ENCODE measurements at regions not wholly inside any gene's neighbourhood (a gene's known extent, or its start where the extent isn't known, plus 50 kb on each side); places are given as distances from the start of the nearest gene placed in this dataset.
"Not testable (repeated sequence)": the region's sequence is repeated elsewhere in the genome, so short reads cannot be mapped to it uniquely, and the experiment has no call there.

- DNase-seq = no peak
Measured at GRCh38 chr9:135394699-135395645, 84.6 kb upstream of the PPP1R26 start.

DNA sequence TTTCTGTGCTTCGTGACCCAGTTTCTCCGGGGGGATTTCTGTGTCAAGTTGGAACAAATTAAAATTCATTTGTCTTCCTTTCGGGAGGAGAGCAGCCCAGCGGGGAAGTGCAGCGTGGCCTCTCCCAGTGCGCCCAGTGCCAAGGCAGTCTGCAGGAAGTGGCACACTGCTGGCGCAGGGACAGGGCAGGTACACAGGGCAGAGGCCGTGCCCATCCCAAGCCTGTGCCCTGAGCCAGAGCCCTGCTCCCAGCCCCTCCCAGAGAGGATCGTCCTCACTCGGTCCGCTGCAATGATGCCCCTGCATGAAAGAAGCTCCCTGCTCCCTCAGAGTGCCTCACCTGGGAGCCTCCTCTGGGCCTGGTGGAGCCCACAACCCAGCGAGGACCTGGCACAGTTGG lies 82.4 kb upstream of the PPP1R26 start:
- no peak for DNase-seq

DNA sequence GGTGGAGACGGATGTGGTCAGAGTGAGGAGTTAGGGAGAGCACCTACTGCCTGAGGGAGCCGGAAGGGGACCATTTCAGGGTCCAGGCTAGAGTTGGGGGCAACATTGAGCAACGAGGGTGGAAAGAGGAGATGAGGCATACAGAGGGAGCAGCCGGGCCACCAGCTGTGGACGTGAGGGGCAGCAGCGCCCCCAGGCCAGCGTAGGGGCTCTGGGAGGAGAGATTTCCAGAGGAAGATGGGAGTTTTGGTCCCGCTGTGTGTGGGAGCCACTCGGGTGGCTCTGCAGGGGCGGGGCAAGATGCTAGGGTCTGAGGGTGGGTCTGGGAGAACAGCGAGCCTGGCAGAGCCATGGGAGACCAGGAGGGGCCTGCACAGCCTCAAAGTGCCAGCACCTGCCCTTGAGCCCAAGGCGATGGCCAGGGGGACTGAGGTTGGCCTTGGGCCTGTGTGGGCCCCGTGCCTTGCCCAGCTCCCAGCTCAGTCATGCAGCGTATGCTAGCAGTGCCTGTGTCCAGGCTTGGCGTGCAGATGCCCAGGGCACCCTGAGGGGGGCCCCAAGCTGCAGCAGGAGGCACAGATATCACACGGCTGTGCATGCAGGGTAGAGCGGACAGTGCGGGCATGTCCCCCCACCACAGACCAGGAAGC lies 80.5 kb upstream of the PPP1R26 start:
- DNase-seq = no peak

- DNase-seq = no peak
Measured at GRCh38 chr9:135400496-135400895, 79.1 kb upstream of the PPP1R26 start.

GRCh38 chr9:135401218-135401617 lies 78.4 kb upstream of the PPP1R26 start:
- no peak for DNase-seq

GRCh38 chr9:135402048-135402738 lies 77.4 kb upstream of the PPP1R26 start:
- no peak for DNase-seq

- DNase-seq = no peak
Measured at GRCh38 chr9:135402739-135403695, 76.6 kb upstream of the PPP1R26 start.

GRCh38 chr9:135403733-135404450 lies 75.7 kb upstream of the PPP1R26 start:
- DNase-seq = no peak

GRCh38 chr9:135404451-135405144 lies 75.0 kb upstream of the PPP1R26 start:
- no peak for DNase-seq

DNA sequence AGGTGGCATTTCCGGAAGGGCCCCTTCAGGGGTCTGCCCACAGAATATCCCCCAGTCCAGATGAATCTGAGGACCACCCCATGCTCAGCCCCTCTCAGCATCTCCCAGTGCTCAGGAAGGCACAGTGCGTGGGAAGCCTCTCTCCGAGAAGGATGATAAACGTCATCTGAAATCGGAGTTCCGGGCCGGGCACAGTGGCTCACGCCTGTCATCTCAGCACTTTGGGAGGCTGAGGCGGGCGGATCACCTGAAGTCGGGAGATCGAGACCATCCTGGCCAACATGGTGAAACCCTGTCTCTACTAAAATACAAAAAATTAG lies 74.5 kb upstream of the PPP1R26 start:
- DNase-seq = not testable (repeated sequence)

- no peak for DNase-seq
Measured at GRCh38 chr9:135408476-135409254, 70.9 kb upstream of the PPP1R26 start.

DNA sequence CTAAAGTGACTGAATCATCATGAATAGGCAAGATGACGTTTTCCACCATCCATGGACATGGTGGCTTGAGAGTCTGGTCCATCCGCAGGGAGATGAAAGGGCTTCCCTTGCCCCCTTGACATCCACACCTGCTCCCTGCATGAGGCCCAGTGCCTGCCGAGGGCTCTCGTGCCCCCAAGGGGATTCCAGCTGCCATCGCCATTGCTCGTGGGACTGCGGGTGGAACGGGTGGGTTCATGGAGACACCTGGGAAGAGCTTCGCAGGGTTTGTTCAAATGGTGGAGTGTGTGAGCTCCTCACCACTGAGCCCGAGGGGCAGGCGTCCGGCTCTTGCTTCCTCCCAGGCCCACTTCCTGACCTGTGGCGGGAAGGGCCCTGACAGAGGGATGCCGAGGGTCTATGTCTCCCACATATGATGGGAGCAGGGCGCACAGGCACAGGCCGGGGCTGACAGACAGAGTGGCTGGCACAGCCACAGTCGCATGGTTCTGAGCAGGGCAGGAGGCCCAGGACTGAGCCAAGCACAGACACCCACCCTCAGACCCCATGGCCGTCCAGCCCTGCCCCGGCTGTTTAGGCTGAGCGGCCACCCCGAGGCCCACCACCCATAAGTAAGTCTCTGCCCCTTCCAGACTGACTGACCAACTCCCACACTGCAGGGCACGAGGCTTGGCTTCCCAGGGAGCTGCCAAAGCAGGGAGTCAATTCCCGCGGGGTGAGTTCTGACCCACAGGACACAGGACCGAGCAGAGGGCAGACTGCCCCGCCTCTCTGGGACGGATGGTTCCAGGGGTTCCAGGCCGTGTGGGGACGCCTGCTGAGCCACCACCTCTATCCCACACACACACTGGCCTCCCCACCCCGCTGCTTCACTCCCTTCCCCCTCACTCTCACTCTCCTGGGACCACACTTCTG lies 70.0 kb upstream of the PPP1R26 start:
- DNase-seq = no peak

GRCh38 chr9:135410421-135410820 lies 69.2 kb upstream of the PPP1R26 start:
- no peak for DNase-seq

DNA sequence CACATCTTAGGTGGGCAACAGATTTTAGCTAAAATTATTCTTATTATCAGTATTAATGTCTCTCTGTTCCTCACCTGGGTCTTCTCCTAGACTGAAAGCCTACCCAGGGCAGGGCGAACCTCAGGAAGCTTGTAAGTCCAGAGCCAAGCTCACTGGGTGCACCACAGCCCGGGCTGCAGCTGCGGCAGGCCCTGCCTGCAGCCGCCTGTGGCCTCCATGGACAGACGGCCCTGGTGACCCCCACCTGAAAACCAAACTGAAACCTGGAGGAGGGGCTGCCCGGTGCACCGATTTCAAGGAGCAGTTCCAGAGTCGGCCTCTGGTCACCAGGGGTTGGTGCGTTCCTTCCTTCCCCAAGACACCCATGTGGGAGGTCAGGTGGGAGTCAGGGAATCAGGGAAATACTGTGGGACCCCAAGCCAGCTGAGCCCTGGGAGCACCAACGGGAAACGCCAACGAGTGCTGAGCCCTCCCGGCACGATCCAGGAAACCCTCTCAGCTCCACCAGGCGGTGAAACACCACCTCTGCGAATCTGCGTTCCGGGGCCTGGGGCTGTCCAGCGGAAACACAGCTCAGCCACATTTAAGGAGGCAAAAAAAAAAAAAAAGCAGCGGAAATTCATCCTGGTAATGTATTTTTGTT lies 68.6 kb upstream of the PPP1R26 start:
- DNase-seq = no peak

GRCh38 chr9:135411605-135412004 lies 68.0 kb upstream of the PPP1R26 start:
- not testable (repeated sequence) for DNase-seq

GRCh38 chr9:135412315-135413085 lies 67.1 kb upstream of the PPP1R26 start:
- DNase-seq = peak; percentile 76

DNA sequence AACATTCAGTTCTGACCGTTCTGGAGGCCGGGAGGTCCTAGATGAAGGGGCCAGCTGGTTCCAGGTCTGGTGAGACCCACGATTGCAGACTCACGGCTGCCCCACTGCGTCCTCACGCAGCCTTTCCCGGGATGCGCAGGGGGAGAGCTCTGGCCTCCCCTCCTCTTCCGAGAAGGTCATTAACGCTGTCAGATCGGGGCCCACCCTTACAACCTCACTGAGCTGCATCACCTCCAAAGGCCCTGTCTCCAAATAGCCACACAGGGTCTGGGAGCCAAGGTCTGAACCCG lies 66.6 kb upstream of the PPP1R26 start:
- DNase-seq = no peak

DNA sequence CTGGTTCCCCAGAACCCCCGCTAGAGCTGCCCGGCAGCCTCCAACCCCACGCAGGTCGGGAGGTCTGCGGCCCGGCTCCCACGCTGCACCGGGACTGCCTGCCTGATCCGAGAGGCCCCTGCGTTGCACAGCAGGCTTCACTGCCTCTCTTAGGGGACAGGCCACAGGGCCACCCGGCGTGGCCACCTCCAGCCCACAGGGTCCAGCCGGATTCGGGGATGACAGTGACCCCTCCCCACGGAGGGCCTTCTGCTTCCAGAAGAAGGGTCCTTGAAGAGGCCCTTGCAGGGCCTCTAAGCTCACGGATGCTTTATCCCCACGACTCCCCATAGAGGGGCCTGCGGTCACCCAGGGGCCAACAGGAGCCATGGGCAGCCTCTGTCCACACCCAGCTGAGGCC lies 66.1 kb upstream of the PPP1R26 start:
- DNase-seq = no peak

All from NCI-H1436 (cell line).